Caco-2 (cell line): ENCODE measurements at regions not wholly inside any gene's neighbourhood (a gene's known extent, or its start where the extent isn't known, plus 50 kb on each side); places are given as distances from the start of the nearest gene placed in this dataset.

Experiments
- BruUV-seq: library from RNA; stranded (reverse); fragments of 400-500 nt; replicated peaks from 2 replicates; lab custom pipeline; 2021; lab: Mats Ljungman, UMichigan
- CTCF ChIA-PET: fragments of 300-600 bp; sonication (Branson Sonifier 250); formaldehyde crosslinking; loops from one replicate; lab custom pipeline; 2022; ENCODE audit warnings: antibody characterized with exemption; lab: Charles Lee
- POLR2A ChIA-PET: fragments of 300-600 bp; sonication (Branson Sonifier 250); formaldehyde crosslinking; loops from one replicate; lab custom pipeline; 2022; ENCODE audit warnings: antibody characterized with exemption; lab: Charles Lee
- DNase-seq, 2 experiments: peaks; one replicate each; pipeline versions ENCODE4 v3.0.0 to v3.0.0-alpha.2; 2020 to 2022
- H3K27me3 ChIP-seq: replicated peaks from 2 replicates; pipeline ENCODE4 v1.6.0; 2011; ENCODE audit warnings: low read length; ENCODE audit not compliant: control insufficient read depth, insufficient read depth
- H3K36me3 ChIP-seq: 2 replicates; pipeline ENCODE4 v1.5.1; 2011; ENCODE audit warnings: low read length; ENCODE audit not compliant: control insufficient read depth, insufficient read depth
- H3K4me1 ChIP-seq: fragments of 250-450 bp; sonication (Bioruptor Pico); 2 replicates; pipeline ENCODE4 v1.5.1; 2020; ENCODE audit warnings: mild to moderate bottlenecking
- H3K4me3 ChIP-seq: 2 replicates; pipeline ENCODE4 v1.5.1; 2011; ENCODE audit warnings: low read depth, mild to moderate bottlenecking, control low read depth, low read length
- H3K9me3 ChIP-seq: fragments of 250-450 bp; sonication (Bioruptor Pico); 2 replicates; pipeline ENCODE4 v1.5.1; 2020; ENCODE audit warnings: mild to moderate bottlenecking, moderate library complexity
- H3K27ac Mint-ChIP-seq: one replicate; pipeline ENCODE4 v1.8.0; 2022; ENCODE audit warnings: mixed read lengths; ENCODE audit not compliant: unreplicated experiment
- H3K27me3 Mint-ChIP-seq: one replicate; pipeline ENCODE4 v1.8.0; 2022; ENCODE audit warnings: mixed read lengths; ENCODE audit not compliant: insufficient read depth, unreplicated experiment
- H3K36me3 Mint-ChIP-seq: one replicate; pipeline ENCODE4 v1.8.0; 2022; ENCODE audit warnings: mild to moderate bottlenecking, mixed read lengths; ENCODE audit not compliant: insufficient read depth, unreplicated experiment
- H3K4me1 Mint-ChIP-seq: one replicate; pipeline ENCODE4 v1.8.0; 2022; ENCODE audit warnings: low read depth, mixed read lengths; ENCODE audit not compliant: unreplicated experiment
- H3K4me3 Mint-ChIP-seq: one replicate; pipeline ENCODE4 v1.8.0; 2022; ENCODE audit warnings: mild to moderate bottlenecking, moderate library complexity, mixed read lengths; ENCODE audit not compliant: unreplicated experiment
- H3K9me3 Mint-ChIP-seq: one replicate; pipeline ENCODE4 v1.8.0; 2022; ENCODE audit warnings: mixed read lengths; ENCODE audit not compliant: unreplicated experiment
- CTCF ChIP-seq, 2 experiments: fragments of 200-600 bp in 1 of 2; IDR thresholded peaks; 1 replicate in 1 of 2; 2 replicates in 1 of 2; pipeline versions ENCODE4 v1.5.1 to v1.8.0; 2011 to 2022; ENCODE audit warnings: antibody characterized with exemption in 1 of 2, control low read depth in 1 of 2, inconsistent platforms in 1 of 2, low read depth in 1 of 2, low read length in 1 of 2, mild to moderate bottlenecking in 1 of 2, moderate library complexity in 1 of 2; ENCODE audit not compliant: insufficient read depth in 1 of 2, severe bottlenecking in 1 of 2, unreplicated experiment in 1 of 2
- intact Hi-C: fragments of 100-400 bp; cut with micrococcal nuclease; formaldehyde crosslinking; loops from one replicate; pipeline ENCODE4 v1.10.0; 2022; ENCODE audit not compliant: unreplicated experiment

- no peak for DNase-seq
Measured at GRCh38 chr16:6898896-6899295, 433.7 kb upstream of the RBFOX1 start.

GRCh38 chr16:6897876-6898485 lies 434.7 kb upstream of the RBFOX1 start:
- H3K4me1 Mint-ChIP-seq, result no peaks in the 10 kb centered on the region
- peaks cover 15% of the 10 kb centered on the region for H3K27me3 Mint-ChIP-seq
- POLR2A ChIA-PET, result no interaction called here
- no TSS peak for BruUV-seq
- H3K27ac Mint-ChIP-seq, result no peak overlapping the region
- no peak for DNase-seq
- TF ChIP-seq CTCF (IDR thresholded peaks at IDR 0.05; ENCODE audit: insufficient read depth in 1 of 2, low read depth in 1 of 2, low read length in 1 of 2, severe bottlenecking in 1 of 2, unreplicated experiment in 1 of 2), result no peak
- no peaks in the 10 kb centered on the region for H3K36me3 ChIP-seq
- H3K27me3 ChIP-seq, result no peaks in the 10 kb centered on the region; the same call in 1 of the 2 replicates
- H3K36me3 Mint-ChIP-seq, result no peaks in the 10 kb centered on the region
- CTCF ChIA-PET, result no interaction called here
- 0 out of 2 replicates have a peak, but pooled peaks cover 2% of the 10 kb centered on the region for H3K9me3 ChIP-seq
- H3K4me1 ChIP-seq, result no peaks in the 10 kb centered on the region
- intact Hi-C loops, result no loop called here
- no peak overlapping the region for H3K4me3 ChIP-seq
- H3K4me3 Mint-ChIP-seq, result no peak overlapping the region
- H3K9me3 Mint-ChIP-seq, result no peaks in the 10 kb centered on the region

More at GRCh38 chr16:6898896-6899295, 433.7 kb upstream of the RBFOX1 start:
- Mint-ChIP-seq H3K4me3 (no peak overlapping the region), H3K36me3 (no peaks in the 10 kb centered on the region), H3K9me3 (no peaks in the 10 kb centered on the region), H3K4me1 (no peaks in the 10 kb centered on the region), H3K27ac (no peak overlapping the region), H3K27me3 (peaks cover 15% of the 10 kb centered on the region)
- no peak for TF ChIP-seq CTCF (IDR thresholded peaks at IDR 0.05; ENCODE audit: insufficient read depth in 1 of 2, low read depth in 1 of 2, low read length in 1 of 2, severe bottlenecking in 1 of 2, unreplicated experiment in 1 of 2)
- no peaks in the 10 kb centered on the region; the same call in 1 of the 2 replicates for H3K27me3 ChIP-seq
- H3K9me3 ChIP-seq, result 0 out of 2 replicates have a peak, but pooled peaks cover 2% of the 10 kb centered on the region
- no peak overlapping the region for H3K4me3 ChIP-seq
- POLR2A ChIA-PET, result no interaction called here
- BruUV-seq, result no TSS peak
- no peaks in the 10 kb centered on the region for H3K4me1 ChIP-seq
- no peaks in the 10 kb centered on the region for H3K36me3 ChIP-seq
- CTCF ChIA-PET, result no interaction called here
- intact Hi-C loops, result no loop called here

- Histone ChIP-seq H3K4me3 (no peak overlapping the region), H3K4me1 (no peaks in the 10 kb centered on the region), H3K9me3 (no peaks in the 10 kb centered on the region), H3K36me3 (no peaks in the 10 kb centered on the region), H3K27me3 (no peaks in the 10 kb centered on the region; the same call in 1 of the 2 replicates)
- Mint-ChIP-seq H3K27me3 (peaks cover 18% of the 10 kb centered on the region), H3K9me3 (no peaks in the 10 kb centered on the region), H3K36me3 (no peaks in the 10 kb centered on the region), H3K4me1 (no peaks in the 10 kb centered on the region), H3K4me3 (no peak overlapping the region), H3K27ac (no peak overlapping the region)
- no peak for DNase-seq
- intact Hi-C loops, result no loop called here
- no TSS peak for BruUV-seq
- CTCF ChIA-PET, result interaction anchor here (0.6 kb wide), 1 partner anchor 1313 kb away, joined by 3 read pairs; no protein-coding TSS in a partner anchor
- POLR2A ChIA-PET, result no interaction called here
- no peak for TF ChIP-seq CTCF (IDR thresholded peaks at IDR 0.05; ENCODE audit: insufficient read depth in 1 of 2, low read depth in 1 of 2, low read length in 1 of 2, severe bottlenecking in 1 of 2, unreplicated experiment in 1 of 2)
Measured at GRCh38 chr16:6892966-6893365, 439.7 kb upstream of the RBFOX1 start.
